Caco-2 (cell line): ENCODE measurements at regions not wholly inside any gene's neighbourhood (a gene's known extent, or its start where the extent isn't known, plus 50 kb on each side); places are given as distances from the start of the nearest gene placed in this dataset.

Source experiments
- BruUV-seq: library from RNA; stranded (reverse); fragments of 400-500 nt; replicated peaks from 2 replicates; lab custom pipeline; 2021; lab: Mats Ljungman, UMichigan
- CTCF ChIA-PET: fragments of 300-600 bp; sonication (Branson Sonifier 250); formaldehyde crosslinking; loops from one replicate; lab custom pipeline; 2022; ENCODE audit warnings: antibody characterized with exemption; lab: Charles Lee
- POLR2A ChIA-PET: fragments of 300-600 bp; sonication (Branson Sonifier 250); formaldehyde crosslinking; loops from one replicate; lab custom pipeline; 2022; ENCODE audit warnings: antibody characterized with exemption; lab: Charles Lee
- DNase-seq, 2 experiments: peaks; one replicate each; pipeline versions ENCODE4 v3.0.0 to v3.0.0-alpha.2; 2020 to 2022
- H3K27me3 ChIP-seq: replicated peaks from 2 replicates; pipeline ENCODE4 v1.6.0; 2011; ENCODE audit warnings: low read length; ENCODE audit not compliant: control insufficient read depth, insufficient read depth
- H3K36me3 ChIP-seq: 2 replicates; pipeline ENCODE4 v1.5.1; 2011; ENCODE audit warnings: low read length; ENCODE audit not compliant: control insufficient read depth, insufficient read depth
- H3K4me1 ChIP-seq: fragments of 250-450 bp; sonication (Bioruptor Pico); 2 replicates; pipeline ENCODE4 v1.5.1; 2020; ENCODE audit warnings: mild to moderate bottlenecking
- H3K4me3 ChIP-seq: 2 replicates; pipeline ENCODE4 v1.5.1; 2011; ENCODE audit warnings: low read depth, mild to moderate bottlenecking, control low read depth, low read length
- H3K9me3 ChIP-seq: fragments of 250-450 bp; sonication (Bioruptor Pico); 2 replicates; pipeline ENCODE4 v1.5.1; 2020; ENCODE audit warnings: mild to moderate bottlenecking, moderate library complexity
- H3K27ac Mint-ChIP-seq: one replicate; pipeline ENCODE4 v1.8.0; 2022; ENCODE audit warnings: mixed read lengths; ENCODE audit not compliant: unreplicated experiment
- H3K27me3 Mint-ChIP-seq: one replicate; pipeline ENCODE4 v1.8.0; 2022; ENCODE audit warnings: mixed read lengths; ENCODE audit not compliant: insufficient read depth, unreplicated experiment
- H3K36me3 Mint-ChIP-seq: one replicate; pipeline ENCODE4 v1.8.0; 2022; ENCODE audit warnings: mild to moderate bottlenecking, mixed read lengths; ENCODE audit not compliant: insufficient read depth, unreplicated experiment
- H3K4me1 Mint-ChIP-seq: one replicate; pipeline ENCODE4 v1.8.0; 2022; ENCODE audit warnings: low read depth, mixed read lengths; ENCODE audit not compliant: unreplicated experiment
- H3K4me3 Mint-ChIP-seq: one replicate; pipeline ENCODE4 v1.8.0; 2022; ENCODE audit warnings: mild to moderate bottlenecking, moderate library complexity, mixed read lengths; ENCODE audit not compliant: unreplicated experiment
- H3K9me3 Mint-ChIP-seq: one replicate; pipeline ENCODE4 v1.8.0; 2022; ENCODE audit warnings: mixed read lengths; ENCODE audit not compliant: unreplicated experiment
- CTCF ChIP-seq, 2 experiments: fragments of 200-600 bp in 1 of 2; IDR thresholded peaks; 1 replicate in 1 of 2; 2 replicates in 1 of 2; pipeline versions ENCODE4 v1.5.1 to v1.8.0; 2011 to 2022; ENCODE audit warnings: antibody characterized with exemption in 1 of 2, control low read depth in 1 of 2, inconsistent platforms in 1 of 2, low read depth in 1 of 2, low read length in 1 of 2, mild to moderate bottlenecking in 1 of 2, moderate library complexity in 1 of 2; ENCODE audit not compliant: insufficient read depth in 1 of 2, severe bottlenecking in 1 of 2, unreplicated experiment in 1 of 2
- intact Hi-C: fragments of 100-400 bp; cut with micrococcal nuclease; formaldehyde crosslinking; loops from one replicate; pipeline ENCODE4 v1.10.0; 2022; ENCODE audit not compliant: unreplicated experiment

GRCh38 chr11:109993786-109994185 lies 99.4 kb upstream of the ZC3H12C start:
- no peaks in the 10 kb centered on the region for H3K9me3 ChIP-seq
- no peaks in the 10 kb centered on the region for H3K9me3 Mint-ChIP-seq
- intact Hi-C loops: no loop called here
- no peak for TF ChIP-seq CTCF (IDR thresholded peaks at IDR 0.05; ENCODE audit: insufficient read depth in 1 of 2, low read depth in 1 of 2, low read length in 1 of 2, severe bottlenecking in 1 of 2, unreplicated experiment in 1 of 2)
- DNase-seq: no peak
- no peaks in the 10 kb centered on the region for H3K36me3 ChIP-seq
- no peaks in the 10 kb centered on the region for H3K36me3 Mint-ChIP-seq
- no peaks in the 10 kb centered on the region for H3K4me1 Mint-ChIP-seq
- no peak overlapping the region for H3K4me3 ChIP-seq
- no peaks in the 10 kb centered on the region for H3K27me3 ChIP-seq
- no peak overlapping the region for H3K27ac Mint-ChIP-seq
- H3K4me3 Mint-ChIP-seq: no peak overlapping the region
- ChIA-PET POLR2A (no interaction called here), CTCF (no interaction called here)
- no TSS peak for BruUV-seq
- peaks cover 4% of the 10 kb centered on the region for H3K4me1 ChIP-seq
- no peaks in the 10 kb centered on the region for H3K27me3 Mint-ChIP-seq

GRCh38 chr11:109994907-109995306 lies 98.3 kb upstream of the ZC3H12C start:
- intact Hi-C loops: loop anchor here (1.0 kb wide), 1 partner anchor 49 kb away; no protein-coding TSS in a partner anchor
- no peaks in the 10 kb centered on the region for H3K27me3 Mint-ChIP-seq
- H3K27ac Mint-ChIP-seq: no peak overlapping the region
- DNase-seq: peak in 1 of 2 experiments; percentile 22
- CTCF ChIA-PET: interaction anchor here (0.7 kb wide), 1 partner anchor 97 kb away, joined by 6 read pairs; no protein-coding TSS in a partner anchor
- H3K4me1 Mint-ChIP-seq: no peaks in the 10 kb centered on the region
- POLR2A ChIA-PET: no interaction called here
- H3K36me3 ChIP-seq: no peaks in the 10 kb centered on the region
- H3K9me3 ChIP-seq: no peaks in the 10 kb centered on the region
- no peaks in the 10 kb centered on the region for H3K9me3 Mint-ChIP-seq
- H3K4me1 ChIP-seq: peaks cover 7% of the 10 kb centered on the region
- H3K27me3 ChIP-seq: no peaks in the 10 kb centered on the region
- no peak overlapping the region for H3K4me3 Mint-ChIP-seq
- no peak overlapping the region for H3K4me3 ChIP-seq
- no peaks in the 10 kb centered on the region for H3K36me3 Mint-ChIP-seq
- TF ChIP-seq CTCF (IDR thresholded peaks at IDR 0.05; ENCODE audit: insufficient read depth in 1 of 2, low read depth in 1 of 2, low read length in 1 of 2, severe bottlenecking in 1 of 2, unreplicated experiment in 1 of 2): peak in 1 of 2 experiments; percentile 6
- BruUV-seq: no TSS peak

- DNase-seq: no peak
- Mint-ChIP-seq H3K4me3 (no peak overlapping the region), H3K9me3 (no peaks in the 10 kb centered on the region), H3K27me3 (no peaks in the 10 kb centered on the region), H3K4me1 (no peaks in the 10 kb centered on the region), H3K36me3 (no peaks in the 10 kb centered on the region), H3K27ac (no peak overlapping the region)
- no peaks in the 10 kb centered on the region for H3K27me3 ChIP-seq
- POLR2A ChIA-PET: no interaction called here
- no peak for TF ChIP-seq CTCF (IDR thresholded peaks at IDR 0.05; ENCODE audit: insufficient read depth in 1 of 2, low read depth in 1 of 2, low read length in 1 of 2, severe bottlenecking in 1 of 2, unreplicated experiment in 1 of 2)
- no TSS peak for BruUV-seq
- intact Hi-C loops: no loop called here
- CTCF ChIA-PET: no interaction called here
- H3K4me3 ChIP-seq: no peak overlapping the region
- no peaks in the 10 kb centered on the region for H3K36me3 ChIP-seq
- no peaks in the 10 kb centered on the region for H3K9me3 ChIP-seq
- H3K4me1 ChIP-seq: peaks cover 12% of the 10 kb centered on the region
Measured at GRCh38 chr11:109996060-109996459, 97.1 kb upstream of the ZC3H12C start.
